ENCODE measurements at regions not wholly inside any gene's neighbourhood (a gene's known extent, or its start where the extent isn't known, plus 50 kb on each side); places are given as distances from the start of the nearest gene placed in this dataset.

- TF ChIP-seq CTCF (IDR thresholded peaks at IDR 0.05), result no peak
- no peak for TF ChIP-seq POLR2A (IDR thresholded peaks at IDR 0.05)
Measured at GRCh38 chr12:115337693-115338543, 653.9 kb upstream of the TBX3 start.
